Kasumi-1 (cell line): ENCODE measurements at regions not wholly inside any gene's neighbourhood (a gene's known extent, or its start where the extent isn't known, plus 50 kb on each side); places are given as distances from the start of the nearest gene placed in this dataset.
"Not testable (repeated sequence)": the region's sequence is repeated elsewhere in the genome, so short reads cannot be mapped to it uniquely, and the experiment has no call there.

Source experiments
- DNase-seq, 2 experiments: peaks; one replicate each; lab custom pipeline; 2025; lab: John Stamatoyannopoulos, UW

DNA sequence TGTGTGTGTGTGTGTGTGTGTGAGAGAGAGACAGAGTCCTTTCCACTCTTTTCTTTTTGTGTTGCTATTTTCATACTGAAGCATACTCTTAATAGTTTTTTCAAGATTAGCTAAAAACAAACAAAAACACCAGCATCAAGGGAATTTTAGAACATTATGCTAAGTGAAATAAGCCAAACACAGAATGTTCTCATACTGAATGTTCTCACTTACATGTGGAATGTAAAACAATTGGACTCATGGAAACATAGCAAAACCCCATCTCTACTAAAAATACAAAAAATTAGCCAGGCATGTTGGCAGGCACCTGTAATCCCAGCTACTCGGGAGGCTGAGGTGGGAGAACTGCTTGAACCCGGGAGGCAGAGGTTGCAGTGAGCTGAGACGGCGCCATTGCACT, 193.4 kb downstream of the XPNPEP1 start:
- not testable (repeated sequence) for DNase-seq

DNA sequence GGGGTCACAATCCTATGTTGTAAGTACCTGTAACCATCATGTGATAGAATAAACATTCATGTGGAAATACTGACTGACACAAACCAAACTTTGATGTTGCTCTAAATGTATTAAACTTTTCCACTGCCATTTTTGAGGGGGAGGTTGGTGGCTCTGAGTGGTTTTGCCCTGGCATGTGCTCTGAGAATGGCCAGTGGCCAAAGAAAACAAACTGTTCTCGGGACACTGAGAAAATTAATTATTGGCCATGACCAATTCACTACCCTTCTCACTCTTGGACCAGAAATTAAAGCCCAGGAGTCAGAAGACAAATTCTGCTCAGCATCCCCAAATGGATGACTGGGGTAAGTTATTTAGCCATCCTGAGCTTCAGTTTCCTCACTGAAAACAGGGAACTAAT, 195.9 kb downstream of the XPNPEP1 start:
- no peak for DNase-seq

DNA sequence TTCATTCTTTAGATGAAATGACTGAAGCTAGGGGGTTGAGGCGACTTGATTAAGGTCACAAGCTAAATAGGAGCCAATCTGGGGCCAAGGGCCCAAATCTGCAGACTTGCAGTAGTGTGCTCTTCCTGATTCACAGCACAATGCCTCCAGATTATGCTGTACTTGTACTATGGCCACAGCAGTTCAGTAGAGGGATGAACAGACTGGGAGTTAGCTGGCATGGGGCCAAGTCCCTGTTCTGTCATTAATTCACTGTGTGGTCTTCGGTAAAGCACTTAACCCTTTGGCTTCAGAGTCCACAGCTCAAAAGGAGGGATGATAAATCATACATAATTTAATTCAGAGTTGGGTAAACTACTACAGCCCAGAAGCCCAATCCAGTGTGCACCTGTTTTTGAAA, 196.8 kb downstream of the XPNPEP1 start:
- no peak for DNase-seq

DNA sequence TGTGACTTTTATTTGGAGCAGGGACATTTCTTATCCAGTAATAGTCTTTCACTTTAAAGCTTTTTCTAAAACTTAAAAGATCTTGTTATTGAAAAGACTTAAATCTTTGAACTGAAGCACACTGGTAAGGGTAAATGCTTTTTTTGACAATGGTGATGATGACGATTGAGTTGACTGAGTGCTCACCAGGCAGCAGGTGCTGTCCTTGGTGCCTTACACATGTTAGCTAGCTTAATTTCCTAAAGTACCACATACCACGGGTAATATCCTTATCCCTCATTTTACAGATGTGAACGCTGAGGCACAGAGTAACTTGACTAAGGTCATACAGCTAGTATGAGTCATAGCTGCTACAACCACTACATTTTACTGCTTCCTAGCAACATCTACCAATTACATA, 200.0 kb downstream of the XPNPEP1 start:
- no peak for DNase-seq

DNA sequence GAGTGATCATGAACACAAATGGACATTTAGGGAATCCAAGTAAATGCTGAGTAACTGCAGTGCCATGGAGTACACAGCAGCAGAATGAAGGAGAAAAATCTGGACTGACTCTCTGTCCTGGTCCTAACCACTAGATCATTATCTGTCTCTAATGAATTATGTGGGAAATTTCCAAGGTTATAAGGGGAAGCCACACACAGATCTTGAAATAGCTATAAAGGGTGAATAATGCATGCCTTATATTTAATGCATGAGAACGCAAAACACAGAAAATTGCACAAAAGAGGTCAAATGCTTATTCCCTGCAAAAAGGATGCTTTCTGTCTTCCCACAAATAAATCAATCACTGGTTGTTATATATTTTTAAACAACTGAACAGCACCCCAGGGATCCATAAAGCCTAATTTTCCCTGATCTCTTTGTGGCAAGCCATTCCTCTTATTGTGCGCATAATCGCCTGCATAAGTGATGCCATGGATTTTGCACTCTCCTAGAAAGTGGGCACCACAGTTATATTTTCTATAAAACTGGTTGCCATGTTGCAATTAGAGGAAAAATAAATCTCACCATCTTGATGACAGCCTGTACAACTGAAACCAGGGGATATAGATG, 201.8 kb downstream of the XPNPEP1 start:
- no peak for DNase-seq

DNA sequence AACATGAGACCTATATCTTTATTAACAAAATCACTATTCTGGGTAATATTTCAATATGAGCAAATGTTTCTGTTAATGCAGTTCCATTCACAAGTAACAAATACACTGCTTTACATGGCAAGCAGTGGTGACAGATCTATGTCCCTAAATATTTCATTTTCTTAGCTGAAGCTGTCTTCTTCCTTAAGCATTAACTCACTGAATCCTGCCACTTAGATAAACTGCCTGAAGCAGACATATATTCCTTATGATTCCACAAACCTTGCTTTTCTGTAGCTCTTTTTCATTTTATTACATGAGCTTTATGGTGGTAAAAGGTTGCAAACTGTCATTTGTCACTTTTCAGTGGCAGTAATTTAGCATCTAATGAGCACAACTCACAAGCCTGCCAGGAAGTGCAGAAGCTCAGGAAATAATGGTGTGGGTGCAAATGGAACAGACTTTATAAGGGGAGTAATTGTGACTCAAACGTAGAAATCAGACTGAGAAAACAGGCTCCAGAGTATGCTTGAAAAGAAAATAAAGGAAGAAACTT, 217.2 kb downstream of the XPNPEP1 start:
- no peak for DNase-seq

DNA sequence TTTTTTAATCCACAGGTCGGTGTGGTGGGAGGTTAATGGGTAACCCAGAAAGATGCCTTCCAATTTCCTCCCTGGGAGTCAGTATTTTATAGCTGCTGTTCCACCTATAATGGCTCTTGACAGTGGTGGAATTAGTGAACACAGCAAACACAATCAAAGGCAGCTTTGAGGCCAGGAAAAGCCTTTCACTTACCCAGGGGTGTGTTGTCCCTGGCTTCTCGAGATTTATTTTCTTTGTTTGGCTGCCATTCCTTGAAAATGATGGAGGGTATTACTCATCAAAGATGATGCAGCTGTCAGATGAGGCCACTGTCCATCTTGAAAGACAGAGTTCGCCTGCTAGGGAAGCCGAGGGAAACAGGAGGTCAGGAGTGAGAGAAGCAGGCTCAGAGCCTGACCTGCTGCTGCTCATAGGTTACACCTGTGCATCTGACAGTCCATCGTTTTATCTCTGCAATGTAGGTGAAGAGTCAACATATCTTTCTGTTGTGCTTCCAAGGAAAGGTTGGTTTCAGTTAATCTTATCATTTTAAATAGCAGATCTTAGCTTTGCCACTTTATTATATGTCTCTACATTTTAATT, 221.6 kb downstream of the XPNPEP1 start:
- no peak for DNase-seq

DNA sequence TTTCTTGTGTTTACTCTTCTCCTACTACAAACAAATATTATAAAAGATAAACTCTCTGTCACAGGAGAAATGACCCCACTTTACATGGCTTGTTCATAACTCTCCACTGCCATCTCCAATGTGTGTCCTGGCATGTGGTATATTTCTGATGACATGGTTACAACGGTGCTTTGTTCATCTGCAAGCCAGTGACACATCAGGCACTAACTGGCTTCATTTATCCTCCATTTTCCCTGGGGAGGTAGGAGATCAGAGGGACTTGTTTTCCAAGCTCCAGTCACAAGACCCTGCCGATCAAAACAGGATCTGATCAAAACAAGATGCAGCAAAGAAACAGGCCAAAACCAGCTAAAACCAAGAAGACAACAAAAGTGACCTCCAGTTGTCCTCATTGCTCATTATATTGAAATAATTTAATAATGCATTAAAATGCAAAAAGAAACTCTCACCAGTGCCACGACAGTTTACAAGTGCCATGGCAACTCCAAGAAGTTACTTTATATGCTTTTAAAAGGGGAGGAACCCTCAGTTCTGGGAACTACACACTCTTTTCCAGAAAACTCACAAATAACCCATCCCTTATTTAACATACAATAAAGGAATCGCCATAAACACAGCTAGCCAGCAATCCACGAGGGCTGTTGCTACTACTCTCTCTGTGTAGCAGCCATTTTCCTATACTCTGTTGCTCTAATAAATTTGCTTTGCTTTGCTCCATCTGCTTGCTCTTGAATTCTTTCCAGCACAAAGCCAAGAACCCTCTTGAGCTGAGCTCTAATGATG, 224.2 kb downstream of the XPNPEP1 start:
- no peak for DNase-seq

DNA sequence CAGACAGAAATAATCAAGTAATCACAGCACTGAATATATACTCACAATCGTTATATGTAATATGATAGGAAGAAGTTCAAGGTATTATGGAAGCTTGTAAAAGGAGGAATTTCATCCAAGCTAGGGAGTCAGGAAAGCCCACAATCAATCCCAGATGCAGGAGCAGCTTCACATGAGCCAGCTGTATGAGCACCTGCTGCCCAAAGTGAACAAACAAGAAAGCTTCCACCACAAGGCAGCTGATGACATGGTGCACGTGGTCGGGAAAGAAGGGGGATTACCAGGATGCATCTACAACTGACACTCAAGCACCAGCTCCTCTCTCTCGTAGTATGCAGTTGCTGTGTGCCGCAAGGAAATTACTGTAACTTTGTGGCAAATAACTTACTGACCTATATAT, 225.2 kb downstream of the XPNPEP1 start:
- DNase-seq: no peak

DNA sequence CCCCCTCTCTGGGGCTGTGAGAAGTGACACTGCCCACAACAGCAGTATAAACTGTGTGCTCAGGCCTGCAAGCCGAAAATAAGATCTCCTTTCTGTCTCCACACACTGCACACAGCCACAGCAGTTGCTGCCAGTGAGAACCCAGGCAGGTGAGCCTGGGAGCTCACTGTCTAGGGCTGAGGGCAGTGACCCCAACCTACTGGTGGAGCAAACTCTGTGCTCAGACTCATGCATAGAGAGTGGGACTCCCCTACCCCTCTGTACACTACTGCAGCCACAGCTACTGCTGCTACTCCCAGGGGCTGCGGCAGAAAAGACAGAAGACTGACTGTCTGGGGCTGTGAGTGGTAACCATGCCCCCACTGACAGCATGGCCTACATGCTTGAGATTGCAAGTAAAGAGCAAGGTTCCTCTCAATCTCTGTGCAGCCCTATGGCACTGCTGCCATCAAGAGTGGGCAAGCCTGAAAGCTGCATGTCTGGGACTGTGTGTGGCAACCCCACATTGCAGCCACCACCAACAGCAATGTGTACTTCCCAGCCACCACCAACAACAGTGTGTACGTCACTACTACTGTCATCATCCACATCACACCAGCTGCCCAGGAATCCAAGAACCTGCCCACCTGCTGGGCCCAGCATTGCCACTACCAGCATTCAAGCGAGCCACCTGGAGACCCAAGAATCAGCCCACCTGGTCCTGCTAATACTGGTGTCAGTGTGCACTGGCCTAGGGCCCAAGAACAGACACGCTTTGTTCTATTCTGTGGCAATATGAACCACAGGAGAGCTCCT, 226.1 kb downstream of the XPNPEP1 start:
- DNase-seq: no peak

DNA sequence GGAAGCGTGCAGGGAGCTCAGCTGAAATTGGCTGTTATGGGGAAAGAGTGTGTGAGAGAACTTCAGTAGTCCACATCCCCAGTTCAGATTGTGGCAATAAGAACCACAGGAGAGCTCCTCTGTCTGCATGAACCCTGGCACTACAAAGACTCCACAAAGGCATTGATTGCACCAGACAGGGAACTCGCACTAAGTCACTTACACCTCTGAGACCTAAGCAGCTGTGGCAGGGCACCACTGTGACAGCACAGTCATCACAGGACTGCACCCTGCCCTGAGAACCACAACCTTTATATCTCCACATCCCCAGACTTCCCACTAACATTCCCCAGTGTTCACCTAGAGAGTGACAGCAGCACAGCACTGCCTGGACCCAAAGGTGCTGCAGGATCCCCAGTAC, 226.8 kb downstream of the XPNPEP1 start:
- no peak for DNase-seq

DNA sequence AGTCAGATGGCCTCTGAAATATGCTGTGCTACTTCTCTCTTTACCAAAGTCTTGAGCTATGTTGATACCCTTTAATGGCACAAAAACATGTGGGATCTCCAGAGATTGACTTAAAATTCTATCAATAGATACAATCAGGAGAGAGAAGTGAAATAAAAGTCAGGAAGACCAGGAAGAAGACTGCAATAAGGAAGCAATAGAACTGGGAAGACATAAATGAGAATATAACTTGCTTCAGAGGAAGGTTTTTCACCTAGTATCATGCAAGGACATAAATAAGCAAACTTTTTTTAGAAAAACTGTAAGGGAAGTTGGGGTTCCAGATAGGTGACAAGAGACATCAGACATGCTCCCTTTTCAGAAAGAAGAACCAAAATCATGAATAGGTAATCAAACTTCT, 227.3 kb downstream of the XPNPEP1 start:
- DNase-seq: no peak

DNA sequence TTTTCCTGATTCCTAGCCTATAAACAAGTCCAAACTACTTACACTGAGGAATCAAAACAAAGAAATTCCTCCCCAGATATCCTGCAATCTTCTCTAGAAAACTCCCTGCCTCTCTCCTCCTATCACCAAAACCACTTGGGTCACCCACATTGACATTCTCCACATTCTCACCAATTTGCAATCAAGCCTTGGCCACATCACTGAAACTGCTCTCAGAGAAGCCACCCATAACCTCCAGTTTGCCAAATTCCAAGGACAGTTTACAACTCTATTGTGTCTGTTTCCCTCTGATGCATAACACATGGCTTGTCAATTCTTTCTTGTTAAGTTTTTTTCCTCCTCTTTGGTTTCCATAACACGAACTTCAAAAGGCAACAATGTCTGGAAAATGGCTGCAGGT, 233.5 kb downstream of the XPNPEP1 start:
- DNase-seq: no peak

DNA sequence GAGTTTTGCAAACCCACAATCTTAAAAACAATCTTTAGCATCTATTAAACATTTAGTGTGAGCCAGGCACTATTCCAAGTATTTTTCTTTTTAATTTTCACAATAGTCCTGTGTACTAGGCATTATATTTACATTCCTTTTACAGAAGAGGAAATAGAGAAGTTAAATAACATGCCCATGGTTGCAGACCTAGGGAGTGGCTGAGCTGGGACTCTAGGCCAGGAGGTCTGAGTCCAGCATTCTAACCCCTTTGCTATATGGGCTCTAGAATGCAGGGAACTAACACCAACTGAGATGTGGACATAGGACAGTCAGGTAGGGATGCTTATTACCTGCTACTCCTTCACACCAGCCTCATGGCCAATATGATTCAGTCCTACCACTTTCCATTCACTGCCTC, 243.8 kb downstream of the XPNPEP1 start:
- no peak for DNase-seq

DNA sequence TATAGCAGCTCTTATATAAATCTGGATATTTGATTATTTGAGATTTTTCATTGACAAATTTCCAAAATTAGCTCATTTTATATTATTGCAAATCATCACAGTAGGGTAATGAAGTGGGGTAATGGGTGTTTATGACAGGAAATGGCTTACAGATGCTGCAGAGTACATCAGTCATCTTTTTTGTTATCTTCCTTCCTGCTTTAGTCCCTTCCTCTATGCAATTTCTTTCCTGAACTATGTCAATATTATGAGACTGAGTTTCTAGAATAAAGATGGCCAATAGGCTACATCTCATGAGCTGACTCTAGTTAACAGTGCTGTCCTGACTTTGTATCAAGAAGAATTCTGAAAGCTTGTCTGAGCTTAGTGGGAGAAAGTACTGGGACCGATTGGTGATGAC, 244.5 kb downstream of the XPNPEP1 start:
- DNase-seq: no peak

DNA sequence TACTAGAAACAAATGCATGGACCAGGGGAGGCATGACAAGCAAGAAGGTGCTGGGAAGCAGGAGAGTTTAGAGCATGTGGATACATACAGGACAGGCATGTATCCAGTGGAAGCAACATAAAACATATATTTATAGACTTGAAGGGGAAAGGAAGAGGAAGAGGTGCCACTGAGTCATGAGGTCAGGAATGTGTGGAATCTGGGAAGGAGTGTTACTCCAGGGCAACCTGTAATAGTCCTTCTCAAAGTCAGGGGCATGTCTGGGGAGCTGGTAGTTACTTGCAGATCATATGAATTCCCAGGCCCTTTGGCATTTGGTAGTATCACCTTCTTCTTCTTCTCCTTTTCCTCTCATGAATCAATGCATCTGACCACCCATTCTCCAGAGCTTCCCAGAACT, 246.6 kb downstream of the XPNPEP1 start:
- DNase-seq: no peak

DNA sequence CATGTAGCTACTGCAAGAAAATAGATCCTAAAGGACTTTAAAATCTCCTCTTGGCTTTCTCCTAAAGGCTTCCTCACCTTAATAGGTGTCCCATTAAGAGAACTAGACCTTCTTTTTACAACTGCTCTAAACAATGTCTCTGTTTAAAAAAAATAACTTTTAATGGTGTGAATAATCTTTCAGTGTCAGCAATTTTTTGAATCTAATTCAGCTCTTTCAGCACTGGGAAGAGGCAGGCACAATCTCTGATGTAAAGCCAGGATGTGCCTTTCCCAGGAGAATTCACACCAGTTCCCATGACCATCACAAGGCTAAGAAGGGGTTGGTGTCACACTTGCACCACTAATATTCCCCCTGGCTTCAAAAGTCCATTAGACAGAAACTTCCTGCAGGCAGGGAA, 254.6 kb downstream of the XPNPEP1 start:
- DNase-seq: no peak

DNA sequence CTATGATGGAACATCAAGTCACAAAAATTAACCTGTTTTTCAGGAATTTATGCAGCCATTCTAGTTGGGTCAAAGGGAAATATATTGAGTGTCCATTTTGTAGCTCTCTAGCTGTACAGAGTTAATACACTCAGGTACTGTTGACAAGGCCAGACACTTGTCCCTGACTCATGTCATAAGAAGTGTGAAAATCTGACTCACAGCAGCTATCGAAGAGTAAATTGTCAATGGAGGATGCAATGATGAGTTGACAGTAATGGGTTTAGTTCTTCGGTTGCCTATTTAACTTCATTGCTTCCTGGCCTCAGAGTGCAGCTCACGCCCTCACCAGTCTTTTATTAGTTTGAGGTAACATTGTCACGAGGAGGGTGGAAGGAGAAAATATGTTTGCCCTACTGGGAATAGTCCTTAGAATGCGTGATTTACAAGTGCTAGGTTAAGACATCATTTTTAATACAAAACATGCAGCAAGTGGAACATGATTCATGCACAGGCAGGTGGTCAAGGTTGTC, 255.1 kb downstream of the XPNPEP1 start:
- DNase-seq: no peak

DNA sequence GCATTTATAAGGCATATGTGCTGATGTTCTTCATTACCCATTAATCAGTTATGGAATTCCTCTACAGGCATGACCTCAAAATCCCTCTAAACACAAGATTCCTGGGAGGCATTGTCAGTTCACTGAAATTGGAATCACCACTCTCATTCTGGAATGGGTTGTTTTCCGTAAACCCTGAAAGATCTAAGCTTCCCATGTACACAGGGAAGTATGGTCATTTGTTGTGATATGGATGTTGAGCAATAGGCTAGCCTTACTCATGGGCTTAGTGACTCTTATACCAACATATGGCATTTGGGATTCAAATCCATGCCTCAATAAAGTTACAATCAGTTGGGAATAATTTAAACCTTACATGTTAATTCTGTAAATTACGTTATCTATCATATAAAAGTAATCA, 258.0 kb downstream of the XPNPEP1 start:
- DNase-seq: no peak

DNA sequence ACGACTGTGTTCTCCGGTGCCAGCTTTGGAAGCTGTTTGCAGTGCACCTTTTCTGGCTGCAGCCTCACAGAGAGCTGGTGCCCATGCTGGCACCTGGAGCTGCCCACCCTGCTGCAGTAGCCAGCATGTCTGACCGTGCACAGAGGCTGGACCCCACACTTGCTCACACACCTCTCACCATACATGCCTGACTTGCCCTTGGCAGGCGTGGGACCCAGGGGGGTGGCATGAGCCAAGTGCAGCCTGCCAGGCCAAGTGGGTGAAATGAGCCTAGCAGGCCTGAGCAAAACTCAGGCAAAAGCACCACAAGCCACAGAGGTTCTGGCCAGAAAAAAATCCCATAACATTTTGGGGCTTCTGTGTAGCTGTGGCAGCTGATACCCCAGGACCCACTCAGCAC, 258.8 kb downstream of the XPNPEP1 start:
- no peak for DNase-seq

DNA sequence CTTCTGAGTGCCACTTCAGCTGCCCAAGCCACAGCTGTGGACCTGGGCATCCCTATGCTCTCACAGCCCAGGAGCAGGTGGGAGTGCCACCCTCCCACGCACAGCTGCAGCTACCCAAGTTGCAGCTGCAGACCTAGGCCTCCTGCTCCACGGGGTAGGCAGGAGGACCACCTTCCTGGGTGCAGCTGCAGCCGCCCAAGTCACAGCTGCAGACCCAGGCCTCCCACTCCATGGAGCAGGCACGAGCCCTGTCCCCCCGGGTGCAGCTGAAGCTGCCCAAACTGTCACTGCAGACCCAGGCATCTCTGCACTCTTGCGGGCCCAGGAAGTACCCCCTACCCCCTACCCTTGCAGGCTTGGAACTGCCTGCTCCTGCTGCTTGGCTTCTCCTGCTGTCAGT, 260.2 kb downstream of the XPNPEP1 start:
- DNase-seq: no peak

DNA sequence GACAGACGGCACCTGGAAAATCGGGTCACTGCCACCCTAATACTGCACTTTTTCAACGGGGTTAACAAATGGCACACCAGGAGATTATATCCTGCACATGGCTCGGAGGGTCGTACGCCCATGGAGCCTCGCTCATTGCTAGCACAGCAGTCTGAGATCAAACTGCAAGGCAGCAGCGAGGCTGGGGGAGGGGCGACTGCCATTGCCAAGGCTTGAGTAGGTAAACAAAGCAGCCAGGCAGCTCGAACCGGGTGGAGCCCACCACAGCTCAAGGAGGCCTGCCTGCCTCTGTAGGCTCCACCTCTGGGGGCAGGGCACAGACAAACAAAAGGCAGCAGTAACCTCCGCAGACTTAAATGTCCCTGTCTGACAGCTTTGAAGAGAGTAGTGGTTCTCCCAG, 270.7 kb downstream of the XPNPEP1 start:
- not testable (repeated sequence) for DNase-seq
